ENCODE measurements at regions not wholly inside any gene's neighbourhood (a gene's known extent, or its start where the extent isn't known, plus 50 kb on each side); places are given as distances from the start of the nearest gene placed in this dataset.
A peak's percentile ranks its signal among the peaks of the same experiment; 100 is the strongest.

DNA sequence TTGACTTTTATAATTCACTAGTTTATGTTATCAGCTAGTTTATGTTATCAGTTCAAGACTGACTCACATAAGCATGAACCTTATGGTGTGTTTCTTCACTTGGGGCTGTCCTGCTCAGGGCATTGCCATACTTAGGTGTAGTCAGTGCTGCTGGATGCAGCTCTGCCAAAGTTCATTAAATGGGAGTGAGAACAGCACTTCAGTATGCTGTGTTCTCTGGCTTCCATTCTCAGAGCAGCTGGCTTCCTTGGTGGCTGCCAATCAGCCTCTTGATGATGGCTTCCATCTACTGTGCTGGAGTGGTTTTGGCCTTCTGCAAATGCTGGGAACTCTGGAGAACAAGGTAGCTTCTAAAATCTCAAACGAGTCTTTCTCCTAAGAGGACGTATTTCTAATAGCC is 170.7 kb downstream of the TDRD15 start:
- peaks cover 0 to 10% (median 0%) of the 10 kb centered on the region in 9 donors for H3K27me3 ChIP-seq
- peaks cover 0 to 13% (median 0%) of the 10 kb centered on the region in 12 donors for H3K4me1 ChIP-seq
- no peak overlapping the region for H3K27ac ChIP-seq
- WGBS, 4 donors, result 79 to 93% (median 86%) methylated on average over 2 of the region's 2 CpGs
- TF ChIP-seq CTCF (IDR thresholded peaks at IDR 0.05) (no peak), POLR2A (IDR thresholded peaks at IDR 0.05) (no peak)
- no peak for DNase-seq
- intact Hi-C loops (cut with DNase I), result no loop called here
- peak in 3 of 4 donors; percentile 26 to 34 (median 32) for ATAC-seq
- H3K4me3 ChIP-seq, result no peak overlapping the region
- H3K36me3 ChIP-seq, result no peaks in the 10 kb centered on the region
- no peaks in the 10 kb centered on the region for H3K9me3 ChIP-seq

GRCh38 chr2:21299411-21299810 is 175.6 kb downstream of the TDRD15 start:
- TF ChIP-seq CTCF (IDR thresholded peaks at IDR 0.05) (no peak), POLR2A (IDR thresholded peaks at IDR 0.05) (no peak)
- Histone ChIP-seq H3K27ac (no peak overlapping the region), H3K27me3 (peaks cover 0 to 10% (median 0%) of the 10 kb centered on the region in 9 donors), H3K9me3 (no peaks in the 10 kb centered on the region), H3K4me1 (peaks cover 0 to 11% (median 4%) of the 10 kb centered on the region in 12 donors), H3K36me3 (no peaks in the 10 kb centered on the region), H3K4me3 (no peak overlapping the region)
- intact Hi-C loops (cut with DNase I), result no loop called here
- WGBS, 4 donors, result 49 to 94% (median 69%) methylated on average over 2 of the region's 2 CpGs
- ATAC-seq, result no peak
- no peak for DNase-seq

GRCh38 chr2:21301871-21302455 is 178.2 kb downstream of the TDRD15 start:
- DNase-seq, result no peak
- TF ChIP-seq POLR2A (IDR thresholded peaks at IDR 0.05) (no peak), CTCF (IDR thresholded peaks at IDR 0.05) (no peak)
- H3K4me1 ChIP-seq, result peaks cover 0 to 11% (median 4%) of the 10 kb centered on the region in 12 donors
- no peaks in the 10 kb centered on the region for H3K36me3 ChIP-seq
- no peak overlapping the region for H3K27ac ChIP-seq
- H3K27me3 ChIP-seq, result peaks cover 0 to under 1% (median 0%) of the 10 kb centered on the region in 9 donors
- intact Hi-C loops (cut with DNase I), result no loop called here
- peak; percentile 51 to 86 (median 72) for ATAC-seq
- no peaks in the 10 kb centered on the region for H3K9me3 ChIP-seq
- WGBS, 4 donors, result 24 to 28% (median 26%) methylated on average over 1 of the region's 1 CpG
- H3K4me3 ChIP-seq, result no peak overlapping the region

DNA sequence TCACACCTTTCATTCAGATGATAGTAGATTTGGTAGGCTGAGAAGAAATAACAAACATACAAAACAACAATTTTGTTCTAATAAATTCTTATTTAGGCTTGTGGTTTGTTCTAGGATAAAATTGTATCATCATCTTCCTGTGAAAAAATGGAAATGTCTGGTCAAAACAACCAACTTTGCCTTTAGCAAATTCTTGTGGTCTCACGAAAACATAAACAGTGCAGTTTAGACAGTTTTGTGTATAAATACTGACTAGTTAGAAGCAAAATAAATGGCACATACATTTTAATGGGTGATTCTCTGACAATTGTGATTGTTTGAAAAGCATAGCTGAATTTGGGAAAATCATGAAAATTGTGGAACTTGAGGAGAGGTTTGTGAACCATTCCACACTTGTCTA is 180.1 kb downstream of the TDRD15 start:
- Histone ChIP-seq H3K4me1 (peaks cover 0 to 11% (median 4%) of the 10 kb centered on the region in 12 donors), H3K4me3 (no peak overlapping the region), H3K27ac (no peak overlapping the region), H3K9me3 (no peaks in the 10 kb centered on the region), H3K27me3 (no peaks in the 10 kb centered on the region), H3K36me3 (no peaks in the 10 kb centered on the region)
- TF ChIP-seq CTCF (IDR thresholded peaks at IDR 0.05), result no peak
- TF ChIP-seq POLR2A (IDR thresholded peaks at IDR 0.05), result no peak
- no peak for DNase-seq
- ATAC-seq, result no peak
- WGBS, 4 donors, result 87 to 96% (median 92%) methylated on average over 1 of the region's 1 CpG
- intact Hi-C loops (cut with DNase I), result no loop called here

Data from heart left ventricle (tissue), 16 donors.